RPMI8226 (cell line): ENCODE measurements at regions not wholly inside any gene's neighbourhood (a gene's known extent, or its start where the extent isn't known, plus 50 kb on each side); places are given as distances from the start of the nearest gene placed in this dataset.

Experiments
- DNase-seq: peaks from one replicate; pipeline ENCODE4 v3.0.0-alpha.2; 2015

DNA sequence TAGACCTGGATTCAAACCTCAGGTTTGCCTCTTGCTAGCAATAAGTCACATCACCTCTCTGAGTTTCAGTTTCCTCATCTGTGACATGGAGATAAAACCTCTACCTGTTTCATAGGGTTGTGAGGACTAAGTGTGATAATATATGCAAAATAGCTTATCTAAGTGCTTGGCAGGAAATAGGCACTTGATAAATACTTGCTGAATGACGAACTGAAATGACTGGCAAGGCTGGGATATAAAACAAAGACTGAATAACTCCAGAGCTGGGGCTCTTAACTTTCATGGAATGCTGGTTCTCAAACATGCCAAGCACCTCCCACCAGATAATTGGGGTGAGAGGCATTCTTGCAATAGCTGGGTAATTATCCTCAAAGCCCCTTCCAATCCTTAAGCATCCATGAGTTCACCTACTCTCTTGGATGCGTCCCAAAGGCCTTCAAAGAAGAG is 87.6 kb downstream of the ADRB2 start:
- no peak for DNase-seq

- DNase-seq: peak; percentile 14
These were observed 88.9 kb downstream of the ADRB2 start for GRCh38 chr5:148915224-148915817.

DNA sequence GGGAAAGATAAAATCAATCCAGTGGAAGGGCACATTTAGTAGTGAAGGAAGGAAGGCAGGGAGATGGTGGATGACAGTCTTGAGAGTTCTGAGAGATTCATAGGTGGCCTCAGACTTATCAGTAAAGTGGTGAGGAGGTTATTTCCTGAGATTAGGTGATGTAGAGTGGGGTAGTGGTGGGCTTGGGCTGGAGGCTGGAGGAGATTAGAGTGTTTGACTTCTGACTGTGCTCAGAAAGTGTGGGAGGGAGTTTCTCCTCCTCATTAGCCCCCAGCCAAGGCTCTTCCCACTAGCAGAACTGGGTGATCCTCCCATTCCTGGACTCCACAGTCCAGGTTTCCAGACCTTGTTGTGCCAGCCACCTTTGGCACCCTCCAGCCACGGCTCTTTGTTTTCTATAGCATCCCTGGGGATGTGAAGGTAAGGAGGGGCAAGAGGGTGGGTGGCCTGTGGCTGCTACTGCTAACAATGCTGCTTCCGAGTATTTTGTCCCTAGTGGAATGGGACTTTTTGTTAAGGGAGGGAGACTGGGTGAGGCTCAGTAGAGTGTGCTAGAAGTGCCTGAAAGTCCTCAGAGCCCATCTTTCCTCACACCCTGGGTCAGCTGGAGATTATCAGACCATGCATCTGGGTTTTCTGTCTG is 94.4 kb downstream of the ADRB2 start:
- DNase-seq: no peak

DNA sequence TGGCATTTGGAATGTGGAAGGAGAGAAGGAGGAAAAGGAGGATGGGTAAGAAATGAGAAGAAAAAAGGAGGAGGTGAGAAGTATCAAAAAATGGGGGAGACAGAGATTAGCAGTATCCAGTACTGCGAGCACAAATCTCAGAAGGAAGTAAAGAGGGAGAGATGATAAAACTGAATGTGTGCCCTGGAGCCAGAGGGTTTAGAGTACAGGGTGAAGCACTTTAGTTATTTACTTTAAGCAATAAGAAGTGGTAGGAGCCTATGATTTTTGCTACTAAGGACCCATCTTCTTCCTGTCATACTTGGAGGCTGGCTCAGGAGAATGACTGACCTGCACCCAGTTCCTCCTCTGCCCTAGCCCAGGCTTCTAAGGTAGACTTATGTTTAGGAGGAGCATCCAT is 94.9 kb downstream of the ADRB2 start:
- DNase-seq: no peak

- no peak for DNase-seq
These were observed 96.2 kb downstream of the ADRB2 start for GRCh38 chr5:148922606-148923005.

GRCh38 chr5:148923023-148923422 is 96.6 kb downstream of the ADRB2 start:
- DNase-seq: no peak

DNA sequence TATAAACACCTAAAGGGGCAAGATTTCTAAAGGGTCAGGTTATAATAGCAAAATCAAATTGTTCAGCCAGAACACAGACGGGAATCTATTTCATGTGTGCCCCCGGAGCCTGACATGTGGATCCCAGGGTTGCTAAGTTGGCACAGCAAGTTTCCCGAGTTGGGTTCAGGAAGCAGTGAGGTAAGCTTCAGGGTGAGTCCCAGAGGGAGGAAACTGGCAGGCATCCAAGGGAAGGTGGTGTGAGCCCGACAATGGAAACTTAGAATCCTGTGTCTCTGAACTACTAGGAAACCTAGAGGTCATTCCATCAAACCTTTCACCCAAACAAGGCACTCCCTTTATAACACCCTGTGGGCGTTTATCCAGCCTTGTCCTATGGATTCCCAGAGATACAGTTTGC is 98.4 kb downstream of the ADRB2 start:
- no peak for DNase-seq

DNA sequence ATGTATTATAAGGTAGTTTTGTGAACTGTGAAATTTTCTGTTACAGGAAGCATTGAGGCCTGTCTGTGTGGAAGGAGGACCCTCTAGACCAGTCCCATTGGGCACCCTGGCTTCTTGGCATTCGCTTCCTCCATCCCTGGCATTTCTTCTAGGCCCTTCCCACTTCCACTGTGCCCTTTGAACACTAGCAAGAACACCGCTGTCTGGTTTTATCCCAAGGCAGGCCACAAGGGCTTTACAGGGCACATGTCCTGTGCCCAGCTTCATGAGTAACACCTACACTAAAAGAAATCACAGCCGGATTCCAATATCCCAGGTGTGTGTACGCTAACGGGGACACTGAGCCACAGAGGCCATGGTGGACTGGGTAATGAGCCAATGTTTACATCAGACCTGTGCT is 99.8 kb downstream of the ADRB2 start:
- no peak for DNase-seq

- no peak for DNase-seq
These were observed 101.0 kb downstream of the ADRB2 start for GRCh38 chr5:148927307-148927946.

- DNase-seq: no peak
These were observed 101.7 kb downstream of the ADRB2 start for GRCh38 chr5:148928141-148928540.

DNA sequence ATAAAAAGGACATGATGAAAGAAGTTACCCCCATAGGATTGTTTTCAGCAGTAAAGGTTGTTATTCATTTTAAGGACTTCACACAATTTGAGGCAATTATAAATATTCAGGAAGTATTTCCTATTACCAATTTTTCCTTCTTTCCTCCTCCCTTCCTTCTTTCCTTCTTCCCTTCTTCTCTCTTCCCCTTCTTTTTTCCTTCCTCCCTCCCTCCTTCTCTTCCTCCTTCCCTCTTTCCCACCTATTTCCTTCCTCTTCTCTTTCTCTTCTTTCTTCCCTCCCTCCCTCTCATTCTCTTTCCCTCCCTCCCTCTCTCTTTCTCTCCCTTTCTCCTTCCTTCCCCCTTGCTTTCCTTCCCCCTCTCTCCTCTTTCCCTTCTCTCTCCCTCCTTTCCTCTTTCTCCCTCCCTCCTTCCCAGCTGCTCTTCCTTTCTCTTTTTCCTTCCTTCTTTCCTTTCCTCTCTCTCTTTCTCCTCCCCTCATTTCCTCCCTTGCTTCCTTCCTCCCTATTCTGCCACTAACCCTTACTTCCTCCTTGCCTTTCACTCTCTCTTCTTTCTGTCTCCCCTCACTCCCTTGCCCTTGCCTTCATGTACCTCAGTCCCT is 105.1 kb downstream of the ADRB2 start:
- DNase-seq: no peak

GRCh38 chr5:148932355-148932935 is 106.0 kb downstream of the ADRB2 start:
- no peak for DNase-seq

- DNase-seq: no peak
These were observed 107.6 kb downstream of the ADRB2 start for GRCh38 chr5:148933903-148934432.

GRCh38 chr5:148934895-148935400 is 108.5 kb downstream of the ADRB2 start:
- no peak for DNase-seq

DNA sequence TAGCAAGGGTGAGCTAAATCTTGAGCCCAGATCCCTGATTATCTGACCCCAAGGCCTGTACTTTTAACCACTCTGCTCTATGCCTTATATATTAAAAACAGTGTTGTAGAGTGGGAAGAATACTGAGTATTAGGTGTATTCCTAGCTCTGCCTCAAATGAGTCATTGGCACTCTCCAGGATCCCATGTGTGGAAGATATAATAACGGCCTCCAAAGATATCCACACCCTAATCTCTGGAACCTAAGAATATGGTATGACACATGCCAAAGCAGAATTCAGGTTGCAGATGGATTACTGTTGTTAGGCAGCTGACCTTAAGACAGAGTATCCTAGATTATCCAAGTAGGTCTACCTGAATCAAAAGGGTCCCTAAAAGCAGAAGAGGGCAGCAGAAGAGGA is 110.8 kb downstream of the ADRB2 start:
- DNase-seq: no peak

- no peak for DNase-seq
These were observed 111.6 kb downstream of the ADRB2 start for GRCh38 chr5:148937830-148938521.

- DNase-seq: no peak
These were observed 112.1 kb downstream of the ADRB2 start for GRCh38 chr5:148938522-148938882.

DNA sequence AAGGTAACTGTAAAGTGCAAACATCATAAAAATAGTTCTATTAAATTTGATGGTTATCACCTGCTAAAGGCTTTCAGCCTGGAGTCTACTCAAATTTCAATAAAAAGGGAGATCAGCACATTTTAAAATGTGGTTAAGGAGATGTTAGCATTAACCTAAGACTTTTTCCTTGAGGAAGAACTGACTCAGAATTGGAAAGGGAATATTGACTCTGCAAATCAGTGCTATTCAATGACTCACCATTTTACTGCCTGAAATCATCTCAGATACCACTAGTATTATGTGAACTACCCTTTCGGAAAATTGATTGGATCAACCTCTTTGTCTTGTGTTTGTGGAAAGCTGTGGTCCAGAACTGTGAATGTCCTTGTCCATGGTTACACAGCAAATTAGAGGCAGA is 113.3 kb downstream of the ADRB2 start:
- no peak for DNase-seq

DNA sequence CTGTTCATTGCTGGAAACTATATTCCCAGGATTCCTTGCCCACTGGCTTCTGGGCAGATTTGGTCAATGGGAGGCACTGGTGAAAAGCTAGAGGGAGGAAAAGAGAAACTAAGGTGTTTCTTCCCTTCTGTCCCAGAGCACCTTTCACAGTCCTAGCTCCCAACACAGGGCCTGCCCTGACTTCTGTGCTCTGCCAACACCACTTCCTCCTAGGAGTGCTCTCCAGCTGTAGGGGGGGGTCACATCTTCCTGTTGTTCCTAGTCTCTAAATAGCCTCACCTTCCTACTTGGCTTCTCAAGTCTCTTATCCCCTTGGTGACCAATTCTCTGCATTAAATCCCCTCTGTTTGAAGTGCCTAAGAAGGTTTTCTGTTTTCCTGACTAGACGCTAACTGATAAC is 115.4 kb downstream of the ADRB2 start:
- DNase-seq: no peak

- no peak for DNase-seq
These were observed 112.9 kb downstream of the SH3TC2 start for GRCh38 chr5:148949841-148950470.

- DNase-seq: no peak
These were observed 112.4 kb downstream of the SH3TC2 start for GRCh38 chr5:148950471-148950863.

GRCh38 chr5:148950892-148951291 is 112.0 kb downstream of the SH3TC2 start:
- DNase-seq: no peak
